ENCODE measurements at regions not wholly inside any gene's neighbourhood (a gene's known extent, or its start where the extent isn't known, plus 50 kb on each side); places are given as distances from the start of the nearest gene placed in this dataset.

DNA sequence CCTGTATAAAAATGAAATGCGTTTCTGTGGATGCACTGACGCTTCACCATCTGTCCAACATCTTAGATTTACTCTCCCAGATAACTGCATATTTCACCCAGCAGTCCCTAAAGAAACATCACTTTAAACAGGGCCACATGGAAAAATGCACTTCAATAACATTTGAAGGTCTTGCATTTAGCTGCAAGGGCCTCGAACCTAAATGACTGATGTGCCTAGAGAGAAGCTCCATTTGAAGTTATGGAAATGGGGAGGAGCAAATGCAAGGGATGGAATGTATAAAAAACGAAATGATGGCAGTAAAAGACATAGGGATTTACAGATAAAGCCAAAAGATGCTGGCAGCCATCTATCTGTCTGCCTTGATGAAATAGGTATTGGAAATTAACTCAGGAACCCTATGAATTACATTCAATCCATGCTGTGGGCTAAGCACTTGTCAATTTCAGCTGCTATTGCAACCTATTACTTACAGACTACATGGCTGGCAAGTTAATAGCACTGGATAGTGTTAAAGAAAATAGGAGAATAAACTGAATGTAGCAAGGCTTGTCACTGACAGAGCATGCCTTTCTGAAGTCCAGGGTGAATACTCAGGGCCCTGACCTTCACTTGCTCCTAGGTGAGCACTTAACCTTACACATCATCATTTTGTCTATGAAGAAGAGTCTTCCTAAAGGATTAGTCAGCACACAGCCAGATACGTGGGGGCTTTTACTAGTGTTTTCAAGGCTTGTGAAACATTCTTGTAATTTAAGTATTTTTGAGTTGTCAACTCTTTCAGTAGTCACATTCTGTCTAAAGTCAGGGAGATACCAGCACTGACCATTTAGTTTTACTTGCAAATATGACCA lies 963.4 kb downstream of the PCDH17 start:
- TF ChIP-seq, protein P1, sequence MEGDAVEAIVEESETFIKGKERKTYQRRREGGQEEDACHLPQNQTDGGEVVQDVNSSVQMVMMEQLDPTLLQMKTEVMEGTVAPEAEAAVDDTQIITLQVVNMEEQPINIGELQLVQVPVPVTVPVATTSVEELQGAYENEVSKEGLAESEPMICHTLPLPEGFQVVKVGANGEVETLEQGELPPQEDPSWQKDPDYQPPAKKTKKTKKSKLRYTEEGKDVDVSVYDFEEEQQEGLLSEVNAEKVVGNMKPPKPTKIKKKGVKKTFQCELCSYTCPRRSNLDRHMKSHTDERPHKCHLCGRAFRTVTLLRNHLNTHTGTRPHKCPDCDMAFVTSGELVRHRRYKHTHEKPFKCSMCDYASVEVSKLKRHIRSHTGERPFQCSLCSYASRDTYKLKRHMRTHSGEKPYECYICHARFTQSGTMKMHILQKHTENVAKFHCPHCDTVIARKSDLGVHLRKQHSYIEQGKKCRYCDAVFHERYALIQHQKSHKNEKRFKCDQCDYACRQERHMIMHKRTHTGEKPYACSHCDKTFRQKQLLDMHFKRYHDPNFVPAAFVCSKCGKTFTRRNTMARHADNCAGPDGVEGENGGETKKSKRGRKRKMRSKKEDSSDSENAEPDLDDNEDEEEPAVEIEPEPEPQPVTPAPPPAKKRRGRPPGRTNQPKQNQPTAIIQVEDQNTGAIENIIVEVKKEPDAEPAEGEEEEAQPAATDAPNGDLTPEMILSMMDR (IDR thresholded peaks at IDR 0.05; ENCODE audit: insufficient read depth, low read depth, low read length), result no peak
- TF ChIP-seq EZH2 (IDR thresholded peaks at IDR 0.05; ENCODE audit: insufficient read depth, low read length), result no peak
